ENCODE measurements at regions not wholly inside any gene's neighbourhood (a gene's known extent, or its start where the extent isn't known, plus 50 kb on each side); places are given as distances from the start of the nearest gene placed in this dataset.
"Not testable (repeated sequence)": the region's sequence is repeated elsewhere in the genome, so short reads cannot be mapped to it uniquely, and the experiment has no call there.

DNA sequence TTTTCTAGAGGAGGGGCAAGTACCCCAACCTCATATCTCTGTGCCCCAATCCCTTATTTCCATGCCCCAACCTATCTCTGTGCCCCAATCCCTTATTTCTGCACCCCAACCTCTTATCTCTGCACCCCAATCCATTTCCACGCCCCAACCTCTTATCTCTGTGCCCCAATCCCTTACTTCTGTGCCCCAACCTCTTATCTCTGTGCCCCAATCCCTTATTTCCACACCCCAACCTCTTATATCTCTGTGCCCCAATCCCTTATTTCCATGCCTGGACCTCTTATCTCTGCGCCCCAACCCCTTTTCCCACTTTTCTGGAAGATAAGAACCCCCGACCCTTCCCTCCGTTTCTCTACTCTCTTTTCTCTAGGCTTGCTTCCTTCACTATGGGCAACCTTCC is 199.0 kb downstream of the JRKL start:
- DNase-seq (ENCODE audit: low read depth in 4 of 4, low spot score in 3 of 4): not testable (repeated sequence)

DNA sequence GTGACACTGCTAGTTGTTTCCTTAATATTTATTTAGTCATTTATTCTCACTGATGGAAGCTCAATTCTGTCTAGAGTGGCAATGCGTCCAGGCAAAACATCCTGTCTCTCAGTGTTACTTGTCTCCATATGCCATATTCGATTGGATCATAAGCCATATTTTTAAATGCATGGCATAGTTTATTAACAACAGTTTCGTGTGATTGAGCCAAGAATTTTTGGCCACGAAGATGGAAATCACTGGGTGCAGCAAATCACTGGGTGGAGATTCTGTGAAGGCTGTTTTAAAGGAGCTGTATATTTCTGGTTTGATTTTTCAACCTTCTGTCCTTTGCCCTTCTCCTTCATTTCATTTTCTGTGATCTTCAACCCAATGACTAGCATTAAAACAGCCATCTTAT is 205.2 kb downstream of the JRKL start:
- no peak for DNase-seq (ENCODE audit: low read depth in 4 of 4, low spot score in 3 of 4)

DNA sequence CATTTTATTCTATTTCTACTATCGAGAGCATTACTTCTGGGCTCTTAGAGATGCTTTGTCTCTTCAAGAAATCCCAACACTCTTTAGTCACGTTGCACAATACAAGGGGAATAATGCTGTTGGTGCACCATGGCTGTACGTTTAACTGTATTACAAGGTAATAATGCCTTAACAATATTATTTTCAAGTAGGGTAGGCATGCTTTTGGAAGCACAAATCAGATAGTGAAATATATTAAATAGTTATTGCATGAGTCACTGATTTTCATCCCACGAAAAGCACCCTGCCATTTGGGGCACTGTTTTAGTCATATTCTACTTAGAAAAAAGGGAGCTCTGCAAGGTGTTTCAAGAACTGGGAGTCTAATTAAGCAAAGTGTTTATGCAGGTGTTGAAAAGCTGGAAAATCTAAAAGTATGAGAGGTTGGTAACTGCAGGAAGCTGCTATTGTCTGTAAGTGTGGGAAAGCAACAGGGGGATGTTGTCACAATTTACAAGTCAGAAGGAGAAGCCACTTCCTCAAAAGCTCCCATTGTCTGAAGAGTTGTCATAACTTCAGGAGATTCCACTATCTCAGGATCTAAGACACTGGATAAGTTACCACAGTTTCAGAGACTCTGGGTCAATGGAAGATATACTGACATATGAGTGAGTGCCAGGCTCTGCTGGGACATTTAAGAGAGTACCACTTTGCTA is 218.2 kb downstream of the JRKL start:
- DNase-seq (ENCODE audit: low read depth in 4 of 4, low spot score in 3 of 4): no peak

DNA sequence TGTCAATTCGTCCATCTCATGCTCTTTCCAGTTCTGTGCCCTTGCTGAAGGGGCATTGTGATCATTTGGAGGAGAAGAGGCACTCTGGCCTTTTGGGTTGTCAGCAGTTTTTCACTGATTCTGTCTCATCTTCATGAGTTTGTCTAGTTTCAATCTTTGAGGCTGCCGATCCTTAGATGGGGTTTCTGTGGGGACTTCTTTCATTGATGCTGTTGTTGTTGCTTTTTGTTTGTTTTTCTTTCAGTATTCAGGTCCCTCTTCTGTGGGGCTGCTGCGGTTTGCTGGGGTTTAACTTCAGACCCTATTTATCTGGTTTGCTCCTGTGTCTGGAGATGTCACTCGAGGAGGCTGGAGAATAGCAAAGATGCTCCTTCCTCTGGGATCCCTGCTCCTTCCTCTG is 224.3 kb downstream of the JRKL start:
- no peak for DNase-seq (ENCODE audit: low read depth in 4 of 4, low spot score in 3 of 4)

DNA sequence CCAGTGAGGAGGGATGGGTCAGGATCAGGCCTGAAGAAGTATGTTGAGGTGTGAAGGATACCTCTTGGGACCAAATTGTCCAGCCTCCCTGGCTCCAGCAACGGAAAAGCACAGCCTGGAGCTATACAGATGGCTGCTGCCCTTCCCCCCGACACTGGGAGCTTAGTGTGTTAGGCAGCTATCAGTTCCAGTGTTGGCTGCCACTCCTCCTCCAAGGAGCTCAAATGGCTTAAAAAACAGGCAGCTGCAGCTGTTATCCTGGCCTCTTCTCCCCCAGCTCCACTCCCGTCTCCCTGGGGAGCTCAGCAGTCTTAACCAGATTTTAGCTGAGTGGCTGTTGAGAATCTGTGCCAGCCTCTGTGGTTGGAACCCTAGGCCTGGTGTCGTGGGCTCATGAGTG is 225.0 kb downstream of the JRKL start:
- no peak for DNase-seq (ENCODE audit: low read depth in 4 of 4, low spot score in 3 of 4)

DNA sequence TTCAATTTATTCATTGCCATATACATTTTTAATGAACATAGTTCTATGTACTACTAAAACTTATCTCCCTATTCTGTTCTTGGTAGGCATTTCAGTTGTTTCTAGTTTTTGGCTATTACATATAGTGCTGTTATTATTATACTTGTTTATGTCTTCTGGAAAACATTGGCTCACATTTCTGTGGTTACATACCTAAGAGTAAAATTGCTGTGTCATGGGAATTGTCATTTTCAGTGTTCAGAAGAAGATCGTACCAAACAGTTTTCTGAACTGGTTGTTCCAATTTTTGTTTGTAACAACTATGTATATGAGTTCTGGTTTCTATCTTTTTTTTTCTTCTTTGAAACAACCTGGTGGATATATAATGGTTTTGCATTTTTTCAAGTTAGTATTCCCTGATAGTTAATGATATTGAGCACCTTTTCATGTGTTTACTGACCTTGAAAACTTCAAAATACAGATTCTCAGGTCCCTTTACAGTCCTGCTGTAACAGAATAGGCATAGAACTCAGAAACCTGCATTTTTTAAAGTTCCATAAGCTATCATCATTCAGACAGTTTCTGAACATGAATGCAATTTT is 230.7 kb downstream of the JRKL start:
- DNase-seq (ENCODE audit: low read depth in 4 of 4, low spot score in 3 of 4): no peak

DNA sequence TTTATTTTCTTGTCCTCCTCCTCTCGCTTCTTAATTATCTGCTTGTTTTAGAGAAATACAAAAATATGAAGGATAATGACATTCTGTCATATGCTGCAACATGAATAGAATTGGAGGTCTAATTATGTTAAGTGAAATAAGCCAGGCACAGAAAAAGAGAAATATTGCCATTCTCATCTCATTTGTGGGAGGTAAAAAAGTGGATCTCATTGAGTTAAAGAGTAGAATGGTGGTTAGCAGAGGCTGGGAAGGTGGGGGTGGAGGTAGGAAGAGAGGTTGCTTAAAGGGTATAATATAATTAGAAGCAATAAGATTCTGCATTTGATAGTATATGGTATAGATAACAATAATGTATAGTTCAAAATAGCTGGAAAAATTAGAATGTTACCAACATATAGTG is 231.3 kb downstream of the JRKL start:
- DNase-seq (ENCODE audit: low read depth in 4 of 4, low spot score in 3 of 4): no peak

DNA sequence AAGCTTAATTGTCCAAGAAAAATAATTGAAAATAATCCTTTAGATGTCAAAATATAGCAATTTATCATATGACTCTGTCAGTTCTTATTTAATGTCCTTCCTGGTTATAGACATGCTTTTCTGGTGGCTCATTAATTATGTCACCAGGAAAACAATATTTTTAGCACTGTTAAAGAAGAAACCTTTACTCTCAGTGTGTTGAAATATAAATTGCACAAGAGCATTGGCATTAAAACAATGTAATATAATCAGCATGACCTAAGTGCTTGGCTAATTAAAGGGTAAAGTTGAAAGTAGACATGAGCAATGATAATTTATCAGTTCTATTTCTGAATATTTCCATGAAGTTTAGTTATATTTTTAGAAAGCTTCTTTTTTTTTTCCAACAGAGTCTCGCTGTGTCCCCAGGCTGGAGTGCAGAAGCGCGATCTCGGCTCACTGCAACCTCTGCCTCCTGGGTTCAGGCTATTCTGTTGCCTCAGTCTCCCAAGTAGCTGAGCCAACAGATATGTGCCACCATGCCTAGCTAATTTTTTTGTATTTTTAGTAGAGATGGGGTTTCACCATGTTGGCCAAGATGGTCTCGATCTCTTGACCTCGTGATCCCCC is 232.3 kb downstream of the JRKL start:
- no peak for DNase-seq (ENCODE audit: low read depth in 4 of 4, low spot score in 3 of 4)

DNA sequence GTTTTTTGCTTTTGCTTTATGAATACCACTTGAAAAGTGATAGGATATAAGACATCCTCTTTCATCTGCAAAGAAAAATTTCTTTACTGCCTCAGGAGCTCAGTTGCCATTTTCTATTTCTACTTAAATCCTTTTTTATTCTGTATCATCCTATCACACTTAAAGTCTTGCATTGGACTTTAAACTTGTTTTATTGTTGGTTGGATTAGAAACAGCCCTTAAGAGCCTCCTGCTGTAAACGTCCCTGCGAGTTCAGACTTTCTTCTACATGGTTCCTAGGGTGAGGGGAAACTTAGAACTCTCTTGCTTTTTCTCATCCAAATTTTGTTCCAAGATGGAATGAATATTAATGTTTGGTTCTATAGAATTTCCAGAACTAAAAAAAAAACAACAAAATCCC is 234.3 kb downstream of the JRKL start:
- no peak for DNase-seq (ENCODE audit: low read depth in 4 of 4, low spot score in 3 of 4)

DNA sequence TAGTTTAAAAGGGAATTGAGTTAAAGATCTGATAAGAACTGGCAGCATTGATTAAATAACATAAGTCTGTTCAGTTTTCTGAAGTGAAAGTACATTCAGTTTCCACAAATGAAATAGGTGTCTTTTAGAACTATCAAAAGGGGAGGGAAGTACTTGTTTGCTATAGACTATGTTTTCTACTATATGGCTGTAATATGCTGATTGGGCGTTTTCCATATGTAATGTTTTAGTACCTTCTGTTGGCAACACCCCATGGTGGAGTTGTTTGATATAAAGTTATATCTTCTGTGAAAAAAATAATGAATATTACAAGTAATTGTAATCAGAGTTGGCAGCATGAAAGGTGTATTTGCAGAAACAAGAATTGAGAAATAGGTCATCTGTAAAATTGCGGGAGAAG is 237.6 kb downstream of the JRKL start:
- no peak for DNase-seq (ENCODE audit: low read depth in 4 of 4, low spot score in 3 of 4)

DNA sequence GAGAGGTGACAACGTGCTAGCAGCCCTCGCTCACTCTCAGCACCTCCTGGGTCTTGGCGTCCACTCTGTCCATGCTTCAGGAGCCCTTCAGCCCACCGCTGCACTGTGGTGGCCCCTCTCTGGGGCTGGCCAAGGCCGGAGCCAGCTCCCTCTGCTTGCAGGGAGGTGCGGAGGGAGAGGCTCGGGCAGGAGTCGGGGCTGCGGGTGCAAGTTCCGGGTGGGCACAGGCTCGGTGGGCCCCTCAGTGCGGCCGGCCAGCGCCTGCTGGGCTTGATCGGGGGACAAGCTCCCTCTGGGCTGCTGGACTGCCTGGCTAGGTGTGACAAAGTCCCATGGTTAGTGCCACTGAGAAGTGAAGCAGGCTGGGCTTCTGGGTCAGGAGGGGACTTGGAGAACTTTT is 245.8 kb downstream of the JRKL start:
- no peak for DNase-seq (ENCODE audit: low read depth in 4 of 4, low spot score in 3 of 4)

DNA sequence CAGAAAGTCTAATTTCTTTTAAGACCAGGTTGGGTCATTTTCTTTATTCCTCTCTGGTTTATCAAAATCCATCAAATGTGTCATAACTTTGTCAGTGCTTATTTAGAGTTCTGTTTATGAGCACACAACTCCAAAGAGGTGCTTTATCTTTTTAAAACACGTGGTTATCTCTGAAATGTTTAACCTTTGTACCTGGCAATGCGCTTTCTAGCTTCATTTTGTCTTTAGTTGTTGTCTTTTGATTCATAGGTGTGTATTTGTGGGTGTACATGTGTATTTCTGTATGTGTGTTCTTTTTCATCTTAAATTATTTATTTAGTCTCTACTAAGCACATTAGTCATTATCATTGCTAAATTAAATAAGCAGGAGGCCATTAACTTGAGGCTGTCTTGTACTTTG is 251.4 kb downstream of the JRKL start:
- DNase-seq (ENCODE audit: low read depth in 4 of 4, low spot score in 3 of 4): no peak

DNA sequence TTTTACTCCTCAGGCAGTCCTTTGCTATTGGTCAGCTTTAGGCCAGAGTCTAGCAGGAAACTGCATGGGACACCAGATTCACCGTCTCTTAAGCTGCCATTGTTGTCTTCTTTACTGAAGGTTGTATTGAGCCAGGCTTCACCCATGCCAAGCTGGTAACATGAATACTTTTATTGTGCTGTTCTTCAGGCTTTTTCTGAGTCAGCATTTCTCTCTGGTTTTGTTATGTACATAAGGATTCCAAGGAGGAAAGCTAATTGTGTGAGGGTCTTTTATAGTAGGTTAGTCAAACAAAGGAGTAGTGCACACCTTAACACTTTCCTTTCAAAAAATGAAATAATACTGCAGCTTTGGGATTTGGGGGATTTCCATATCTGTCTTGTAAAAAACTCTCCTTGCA is 252.8 kb downstream of the JRKL start:
- DNase-seq (ENCODE audit: low read depth in 4 of 4, low spot score in 3 of 4): no peak

DNA sequence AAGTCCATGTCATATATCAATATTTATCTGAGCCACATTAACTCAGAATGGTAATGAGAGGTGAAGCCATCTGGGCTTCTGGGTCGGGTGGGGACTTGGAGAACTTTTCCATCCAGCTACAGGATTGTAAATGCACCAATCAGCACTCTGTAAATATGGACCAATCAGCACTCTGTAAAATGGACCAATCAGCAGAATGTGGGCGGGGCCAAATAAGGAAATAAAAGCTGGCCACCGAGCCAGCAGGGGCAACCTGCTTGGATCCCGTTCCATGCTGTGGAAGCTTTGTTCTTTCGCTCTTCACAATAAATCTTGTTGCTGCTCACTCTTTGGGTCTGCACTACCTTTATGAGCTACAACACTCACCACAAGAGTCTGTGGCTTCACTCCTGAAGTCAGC is 253.4 kb downstream of the JRKL start:
- no peak for DNase-seq (ENCODE audit: low read depth in 4 of 4, low spot score in 3 of 4)

DNA sequence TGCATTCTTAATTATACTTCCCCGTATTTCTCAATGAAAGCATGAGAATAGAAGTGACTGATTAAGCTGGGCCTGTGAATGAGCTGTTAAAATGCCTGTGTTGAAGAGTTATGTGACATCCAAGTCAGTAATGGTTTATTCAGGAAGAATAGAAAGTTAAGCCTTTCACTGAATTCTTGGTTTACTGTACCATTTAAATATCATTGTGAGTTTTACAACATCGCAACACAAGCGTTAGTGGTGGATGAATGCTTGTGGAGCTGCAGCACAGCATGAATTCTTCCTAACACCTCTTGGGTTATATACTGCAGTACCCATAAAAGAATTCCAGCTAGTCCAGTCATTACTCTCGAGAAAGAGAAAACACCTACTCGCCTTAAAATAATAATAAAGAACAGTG is 257.8 kb downstream of the JRKL start:
- DNase-seq (ENCODE audit: low read depth in 4 of 4, low spot score in 3 of 4): no peak

DNA sequence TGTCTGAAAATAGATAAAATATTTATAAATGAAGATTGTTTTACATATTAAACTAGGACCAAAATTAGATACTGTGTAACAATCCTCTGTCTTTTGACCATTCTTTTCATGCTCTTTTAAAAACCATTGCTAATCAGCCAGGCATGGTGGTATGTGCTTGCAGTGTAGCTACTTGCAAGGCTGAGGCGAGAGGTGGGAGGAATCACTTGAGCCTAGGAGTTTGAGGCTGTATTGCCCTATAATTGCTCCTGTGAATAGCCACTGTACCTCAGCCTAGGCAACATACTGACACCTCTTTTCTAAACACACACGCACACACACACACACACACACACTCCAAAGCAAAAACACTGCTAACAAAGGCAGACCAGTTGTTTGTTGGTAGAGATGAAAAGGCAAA is 259.2 kb downstream of the JRKL start:
- DNase-seq (ENCODE audit: low read depth in 4 of 4, low spot score in 3 of 4): no peak

DNA sequence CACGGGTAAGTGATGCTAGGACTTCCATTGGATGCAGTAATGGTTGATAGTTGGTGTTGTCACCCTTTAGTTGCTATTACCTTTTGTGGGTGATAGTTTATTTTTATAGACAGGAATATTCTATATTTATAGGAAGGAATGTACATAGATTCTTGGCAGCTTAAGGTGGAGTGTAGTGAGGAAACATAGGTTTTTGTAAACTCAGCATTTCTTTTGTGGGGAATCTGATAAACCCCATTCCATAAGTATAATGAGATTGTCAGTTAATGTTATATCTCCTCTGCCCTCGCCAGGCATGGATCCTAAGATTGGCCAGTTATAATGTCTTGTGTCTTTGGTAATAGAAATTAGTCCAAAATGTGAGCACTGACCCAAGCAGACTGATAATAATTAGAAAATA is 262.7 kb downstream of the JRKL start:
- no peak for DNase-seq (ENCODE audit: low read depth in 4 of 4, low spot score in 3 of 4)

DNA sequence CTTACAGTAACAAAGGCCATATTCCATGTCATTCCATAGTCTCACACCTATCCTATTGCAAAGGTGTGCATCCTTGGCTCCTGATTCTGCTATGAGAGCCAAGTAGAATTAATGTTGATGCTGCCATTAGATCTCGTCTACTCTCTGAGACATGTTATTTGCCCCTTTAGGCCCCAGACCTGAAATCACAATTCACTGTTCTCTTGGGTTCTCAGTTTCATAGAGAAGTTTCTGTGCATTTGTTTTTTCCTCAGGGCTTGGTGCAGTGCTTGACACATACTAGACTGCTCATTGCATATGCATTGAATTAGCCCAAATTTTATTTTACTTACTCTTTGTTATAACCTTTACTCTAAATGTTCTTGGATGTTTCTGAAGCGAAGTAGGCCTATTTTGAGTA is 265.7 kb downstream of the JRKL start:
- DNase-seq (ENCODE audit: low read depth in 4 of 4, low spot score in 3 of 4): no peak

DNA sequence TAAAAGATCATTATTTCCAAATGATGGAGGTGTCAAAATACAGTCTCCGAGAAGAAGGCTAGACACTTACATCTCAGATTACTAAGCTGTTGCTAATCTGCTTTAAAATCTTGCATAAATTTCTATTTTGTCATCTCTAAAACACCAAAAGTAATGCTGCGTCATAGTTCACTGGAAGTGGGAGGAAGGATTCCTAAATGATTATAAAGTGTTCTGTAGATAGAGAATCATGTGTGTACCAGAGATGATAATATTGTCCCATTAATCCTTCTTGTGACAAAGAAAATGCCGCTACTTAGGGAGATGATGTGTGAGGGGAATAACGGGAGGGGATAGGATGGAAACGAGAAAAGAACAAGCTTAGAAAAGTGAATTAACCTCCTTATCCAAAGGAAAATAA is 268.6 kb downstream of the JRKL start:
- no peak for DNase-seq (ENCODE audit: low read depth in 4 of 4, low spot score in 3 of 4)

DNA sequence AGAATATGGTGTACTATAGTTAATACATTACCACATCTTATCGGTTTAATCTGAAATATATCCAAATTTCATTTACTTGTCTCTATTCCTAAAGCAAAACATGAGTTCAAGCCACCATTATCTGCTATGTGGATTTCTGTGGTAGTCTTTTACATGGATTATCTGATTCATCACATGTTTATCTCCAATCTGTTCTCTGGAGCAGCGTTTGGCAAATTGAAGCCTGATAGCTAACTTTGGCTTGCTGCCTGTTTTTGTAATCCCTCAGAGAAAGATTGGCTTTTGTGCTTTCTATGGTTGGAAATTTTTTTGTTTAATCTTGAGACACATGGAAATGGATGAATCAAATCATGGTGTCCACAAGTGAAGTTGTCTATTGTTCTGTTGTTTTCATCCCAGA is 274.3 kb downstream of the JRKL start:
- DNase-seq (ENCODE audit: low read depth in 4 of 4, low spot score in 3 of 4): no peak

DNA sequence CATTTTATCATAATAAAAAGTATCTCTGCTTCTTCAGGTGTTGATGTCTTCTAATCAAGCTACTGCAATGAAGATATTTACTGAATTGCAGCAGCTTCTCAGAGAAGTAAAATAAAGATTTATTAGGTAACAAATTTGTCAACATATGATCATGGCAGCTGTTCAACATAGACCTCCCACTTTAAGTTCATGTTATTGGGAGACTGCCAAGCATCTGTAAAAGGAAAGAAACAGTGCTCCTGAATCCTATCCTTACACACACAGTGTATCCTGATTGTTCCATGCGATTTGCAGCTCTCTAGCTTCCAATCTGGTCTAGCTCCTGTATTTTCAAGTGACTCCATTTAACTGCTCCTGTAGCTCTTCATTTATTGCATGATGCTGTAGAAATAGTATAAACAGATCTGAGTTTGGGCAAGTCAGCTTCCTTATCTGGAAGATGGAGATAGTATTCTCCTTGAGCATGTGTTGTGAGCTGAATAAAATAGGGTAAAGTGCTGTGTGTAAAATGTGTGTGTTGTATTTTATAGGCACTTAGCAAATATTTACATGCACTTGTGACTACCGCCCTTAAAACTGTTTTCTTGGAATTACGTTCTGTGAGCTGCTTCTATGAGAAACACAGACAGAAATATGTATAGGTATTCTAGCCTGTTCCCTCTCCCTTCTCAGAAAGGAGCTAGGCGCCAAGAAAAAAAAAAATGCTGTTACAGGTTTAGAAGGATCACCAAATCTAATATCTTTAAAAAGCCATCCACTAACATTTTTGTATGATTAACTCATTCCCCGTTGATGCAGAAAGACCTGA is 290.6 kb downstream of the JRKL start:
- DNase-seq (ENCODE audit: low read depth in 4 of 4, low spot score in 3 of 4): no peak

Measured in left renal pelvis (tissue), 4 donors.